ENCODE measurements at regions not wholly inside any gene's neighbourhood (a gene's known extent, or its start where the extent isn't known, plus 50 kb on each side); places are given as distances from the start of the nearest gene placed in this dataset.

GRCh38 chr6:164826831-164827468 is 482.5 kb downstream of the C6orf118 start:
- no peak overlapping the region for H3K4me3 ChIP-seq (ENCODE audit: insufficient read depth, low read depth, low read length)

GRCh38 chr6:164825386-164825785 is 484.0 kb downstream of the C6orf118 start:
- Histone ChIP-seq H3K4me3 (ENCODE audit: insufficient read depth, low read depth, low read length) (no peak overlapping the region), H3K36me3 (ENCODE audit: control insufficient read depth, insufficient read depth, low read length) (no peaks in the 10 kb centered on the region), H3K4me1 (ENCODE audit: control insufficient read depth, insufficient read depth, low read length) (no peaks in the 10 kb centered on the region), H3K27me3 (ENCODE audit: control insufficient read depth, insufficient read depth, low read length, poor library complexity, severe bottlenecking) (no peaks in the 10 kb centered on the region), H3K27ac (ENCODE audit: insufficient read depth, low read depth, low read length, poor library complexity, severe bottlenecking) (no peak overlapping the region), H3K9me3 (ENCODE audit: control insufficient read depth, low read length) (no peaks in the 10 kb centered on the region)
- WGBS, 2 experiments: 93 to 96% methylated on average over 3 of the region's 3 CpGs

More at GRCh38 chr6:164826831-164827468, 482.5 kb downstream of the C6orf118 start:
- Histone ChIP-seq H3K27ac (ENCODE audit: insufficient read depth, low read depth, low read length, poor library complexity, severe bottlenecking) (no peak overlapping the region), H3K9me3 (ENCODE audit: control insufficient read depth, low read length) (no peaks in the 10 kb centered on the region), H3K36me3 (ENCODE audit: control insufficient read depth, insufficient read depth, low read length) (no peaks in the 10 kb centered on the region), H3K4me1 (ENCODE audit: control insufficient read depth, insufficient read depth, low read length) (no peaks in the 10 kb centered on the region), H3K27me3 (ENCODE audit: control insufficient read depth, insufficient read depth, low read length, poor library complexity, severe bottlenecking) (no peaks in the 10 kb centered on the region)
- 87 to 91% methylated on average over 11 of the region's 11 CpGs for WGBS, 2 experiments

- WGBS, 2 experiments: 92 to 98% methylated on average over 1 of the region's 1 CpG
- Histone ChIP-seq H3K9me3 (ENCODE audit: control insufficient read depth, low read length) (no peaks in the 10 kb centered on the region), H3K36me3 (ENCODE audit: control insufficient read depth, insufficient read depth, low read length) (no peaks in the 10 kb centered on the region), H3K4me1 (ENCODE audit: control insufficient read depth, insufficient read depth, low read length) (no peaks in the 10 kb centered on the region), H3K27ac (ENCODE audit: insufficient read depth, low read depth, low read length, poor library complexity, severe bottlenecking) (no peak overlapping the region), H3K4me3 (ENCODE audit: insufficient read depth, low read depth, low read length) (no peak overlapping the region), H3K27me3 (ENCODE audit: control insufficient read depth, insufficient read depth, low read length, poor library complexity, severe bottlenecking) (no peaks in the 10 kb centered on the region)
These were observed 491.7 kb downstream of the C6orf118 start for GRCh38 chr6:164817662-164818061.

- no peak overlapping the region for H3K4me3 ChIP-seq (ENCODE audit: insufficient read depth, low read depth, low read length)
- no peaks in the 10 kb centered on the region for H3K36me3 ChIP-seq (ENCODE audit: control insufficient read depth, insufficient read depth, low read length)
- no peaks in the 10 kb centered on the region for H3K9me3 ChIP-seq (ENCODE audit: control insufficient read depth, low read length)
- H3K27ac ChIP-seq (ENCODE audit: insufficient read depth, low read depth, low read length, poor library complexity, severe bottlenecking): no peak overlapping the region
- H3K27me3 ChIP-seq (ENCODE audit: control insufficient read depth, insufficient read depth, low read length, poor library complexity, severe bottlenecking): no peaks in the 10 kb centered on the region
- no peaks in the 10 kb centered on the region for H3K4me1 ChIP-seq (ENCODE audit: control insufficient read depth, insufficient read depth, low read length)
These were observed 496.7 kb downstream of the C6orf118 start for GRCh38 chr6:164812706-164813105.

GRCh38 chr6:164807125-164807524 is 502.3 kb downstream of the C6orf118 start:
- Histone ChIP-seq H3K36me3 (ENCODE audit: control insufficient read depth, insufficient read depth, low read length) (no peaks in the 10 kb centered on the region), H3K4me3 (ENCODE audit: insufficient read depth, low read depth, low read length) (no peak overlapping the region), H3K4me1 (ENCODE audit: control insufficient read depth, insufficient read depth, low read length) (no peaks in the 10 kb centered on the region), H3K27ac (ENCODE audit: insufficient read depth, low read depth, low read length, poor library complexity, severe bottlenecking) (no peak overlapping the region), H3K27me3 (ENCODE audit: control insufficient read depth, insufficient read depth, low read length, poor library complexity, severe bottlenecking) (no peaks in the 10 kb centered on the region), H3K9me3 (ENCODE audit: control insufficient read depth, low read length) (no peaks in the 10 kb centered on the region)
- WGBS, 2 experiments: 76 to 80% methylated on average over 2 of the region's 2 CpGs

- H3K27me3 ChIP-seq (ENCODE audit: control insufficient read depth, insufficient read depth, low read length, poor library complexity, severe bottlenecking): no peaks in the 10 kb centered on the region
- no peaks in the 10 kb centered on the region for H3K9me3 ChIP-seq (ENCODE audit: control insufficient read depth, low read length)
- no peaks in the 10 kb centered on the region for H3K4me1 ChIP-seq (ENCODE audit: control insufficient read depth, insufficient read depth, low read length)
- H3K4me3 ChIP-seq (ENCODE audit: insufficient read depth, low read depth, low read length): no peak overlapping the region
- H3K36me3 ChIP-seq (ENCODE audit: control insufficient read depth, insufficient read depth, low read length): no peaks in the 10 kb centered on the region
- no peak overlapping the region for H3K27ac ChIP-seq (ENCODE audit: insufficient read depth, low read depth, low read length, poor library complexity, severe bottlenecking)
- 93 to 97% methylated on average over 9 of the region's 9 CpGs for WGBS, 2 experiments
These were observed 514.2 kb downstream of the C6orf118 start for GRCh38 chr6:164795056-164795815.

- Histone ChIP-seq H3K4me3 (ENCODE audit: insufficient read depth, low read depth, low read length) (no peak overlapping the region), H3K27ac (ENCODE audit: insufficient read depth, low read depth, low read length, poor library complexity, severe bottlenecking) (no peak overlapping the region), H3K4me1 (ENCODE audit: control insufficient read depth, insufficient read depth, low read length) (no peaks in the 10 kb centered on the region), H3K27me3 (ENCODE audit: control insufficient read depth, insufficient read depth, low read length, poor library complexity, severe bottlenecking) (no peaks in the 10 kb centered on the region), H3K36me3 (ENCODE audit: control insufficient read depth, insufficient read depth, low read length) (no peaks in the 10 kb centered on the region), H3K9me3 (ENCODE audit: control insufficient read depth, low read length) (no peaks in the 10 kb centered on the region)
- 88 to 100% methylated on average over 1 of the region's 1 CpG for WGBS, 2 experiments
These were observed 516.7 kb downstream of the C6orf118 start for GRCh38 chr6:164792666-164793065.

GRCh38 chr6:164791498-164791897 is 517.9 kb downstream of the C6orf118 start:
- H3K4me1 ChIP-seq (ENCODE audit: control insufficient read depth, insufficient read depth, low read length): no peaks in the 10 kb centered on the region
- H3K27me3 ChIP-seq (ENCODE audit: control insufficient read depth, insufficient read depth, low read length, poor library complexity, severe bottlenecking): no peaks in the 10 kb centered on the region
- H3K36me3 ChIP-seq (ENCODE audit: control insufficient read depth, insufficient read depth, low read length): no peaks in the 10 kb centered on the region
- no peak overlapping the region for H3K4me3 ChIP-seq (ENCODE audit: insufficient read depth, low read depth, low read length)
- no peaks in the 10 kb centered on the region for H3K9me3 ChIP-seq (ENCODE audit: control insufficient read depth, low read length)
- no peak overlapping the region for H3K27ac ChIP-seq (ENCODE audit: insufficient read depth, low read depth, low read length, poor library complexity, severe bottlenecking)

GRCh38 chr6:164763788-164764187 is 545.6 kb downstream of the C6orf118 start:
- Histone ChIP-seq H3K27ac (ENCODE audit: insufficient read depth, low read depth, low read length, poor library complexity, severe bottlenecking) (no peak overlapping the region), H3K27me3 (ENCODE audit: control insufficient read depth, insufficient read depth, low read length, poor library complexity, severe bottlenecking) (no peaks in the 10 kb centered on the region), H3K4me3 (ENCODE audit: insufficient read depth, low read depth, low read length) (no peak overlapping the region), H3K4me1 (ENCODE audit: control insufficient read depth, insufficient read depth, low read length) (no peaks in the 10 kb centered on the region), H3K9me3 (ENCODE audit: control insufficient read depth, low read length) (no peaks in the 10 kb centered on the region), H3K36me3 (ENCODE audit: control insufficient read depth, insufficient read depth, low read length) (no peaks in the 10 kb centered on the region)
- WGBS, 2 experiments: 86 to 95% methylated on average over 1 of the region's 1 CpG

- Histone ChIP-seq H3K36me3 (ENCODE audit: control insufficient read depth, insufficient read depth, low read length) (no peaks in the 10 kb centered on the region), H3K4me3 (ENCODE audit: insufficient read depth, low read depth, low read length) (no peak overlapping the region), H3K9me3 (ENCODE audit: control insufficient read depth, low read length) (no peaks in the 10 kb centered on the region), H3K27me3 (ENCODE audit: control insufficient read depth, insufficient read depth, low read length, poor library complexity, severe bottlenecking) (no peaks in the 10 kb centered on the region), H3K4me1 (ENCODE audit: control insufficient read depth, insufficient read depth, low read length) (no peaks in the 10 kb centered on the region), H3K27ac (ENCODE audit: insufficient read depth, low read depth, low read length, poor library complexity, severe bottlenecking) (no peak overlapping the region)
- WGBS, 2 experiments: 95 to 98% methylated on average over 2 of the region's 2 CpGs
These were observed 552.0 kb downstream of the C6orf118 start for GRCh38 chr6:164757451-164757850.
